HuH-7.5 (cell line): ENCODE measurements at regions not wholly inside any gene's neighbourhood (a gene's known extent, or its start where the extent isn't known, plus 50 kb on each side); places are given as distances from the start of the nearest gene placed in this dataset.
A peak's percentile ranks its signal among the peaks of the same experiment; 100 is the strongest.
"Not testable (repeated sequence)": the region's sequence is repeated elsewhere in the genome, so short reads cannot be mapped to it uniquely, and the experiment has no call there.

Experiments
- DNase-seq: peaks from one replicate; pipeline ENCODE4 v3.0.0; 2011; ENCODE audit warnings: low spot score

GRCh38 chr1:211890091-211890995 lies 59.8 kb upstream of the LPGAT1 start:
- not testable (repeated sequence) for DNase-seq

- DNase-seq: not testable (repeated sequence)
Measured at GRCh38 chr1:211889307-211890090, 58.9 kb upstream of the LPGAT1 start.

GRCh38 chr1:211886551-211886950 lies 56.0 kb upstream of the LPGAT1 start:
- no peak for DNase-seq

- DNase-seq: peak; percentile 85
Measured at GRCh38 chr1:211885747-211886522, 55.4 kb upstream of the LPGAT1 start.

GRCh38 chr1:211882381-211883004 lies 51.9 kb upstream of the LPGAT1 start:
- DNase-seq: no peak
